Neural cell (in vitro differentiated cells): ENCODE measurements at regions not wholly inside any gene's neighbourhood (a gene's known extent, or its start where the extent isn't known, plus 50 kb on each side); places are given as distances from the start of the nearest gene placed in this dataset.

ENCODE experiments used
- CTCF ChIP-seq: fragments of 450-650 bp; IDR thresholded peaks from 2 replicates; pipeline ENCODE4 v1.5.1; 2014; ENCODE audit warnings: antibody characterized with exemption, mild to moderate bottlenecking, moderate library complexity; ENCODE audit not compliant: poor library complexity, severe bottlenecking
- EP300 ChIP-seq: fragments of 450-650 bp; conservative IDR thresholded peaks from 2 replicates; pipeline ENCODE4 v1.6.1; 2014; ENCODE audit warnings: antibody characterized with exemption, mild to moderate bottlenecking, moderate library complexity; ENCODE audit not compliant: poor library complexity, severe bottlenecking
- EZH2 ChIP-seq: fragments of 200-600, 300-800 bp; shearing (Covaris generic), sonication (generic); IDR thresholded peaks from 2 replicates; pipeline ENCODE4 v1.6.1; 2014; ENCODE audit warnings: antibody characterized with exemption, low read length, borderline replicate concordance, mild to moderate bottlenecking; ENCODE audit not compliant: insufficient read depth, poor library complexity, severe bottlenecking
- MXI1 ChIP-seq: fragments of 450-650 bp; conservative IDR thresholded peaks from 2 replicates; pipeline ENCODE4 v1.6.1; 2014; ENCODE audit warnings: antibody characterized with exemption, mild to moderate bottlenecking; ENCODE audit not compliant: poor library complexity, severe bottlenecking
- POLR2AphosphoS5 ChIP-seq: IDR thresholded peaks from 2 replicates; pipeline ENCODE4 v1.6.1; 2012
- RAD21 ChIP-seq: fragments of 450-650 bp; conservative IDR thresholded peaks from 2 replicates; pipeline ENCODE4 v1.6.1; 2014; ENCODE audit warnings: antibody characterized with exemption, mild to moderate bottlenecking, moderate library complexity
- TAF1 ChIP-seq: IDR thresholded peaks from 2 replicates; pipeline ENCODE4 v1.6.1; 2012; ENCODE audit warnings: low read depth

- TF ChIP-seq CTCF (no peak), EP300 (no peak), TAF1 (no peak), MXI1 (no peak), POLR2AphosphoS5 (no peak), EZH2 (no peak), RAD21 (no peak)
Measured at GRCh38 chr17:5693821-5694220, 109.5 kb upstream of the NLRP1 start.
